ENCODE measurements at regions not wholly inside any gene's neighbourhood (a gene's known extent, or its start where the extent isn't known, plus 50 kb on each side); places are given as distances from the start of the nearest gene placed in this dataset.
"Not testable (repeated sequence)": the region's sequence is repeated elsewhere in the genome, so short reads cannot be mapped to it uniquely, and the experiment has no call there.

GRCh38 chr12:31820832-31821231 is 92.0 kb upstream of the AMN1 start:
- DNase-seq (ENCODE audit: low read depth): no peak

GRCh38 chr12:31819427-31819826 is 90.6 kb upstream of the AMN1 start:
- DNase-seq (ENCODE audit: low read depth): no peak

GRCh38 chr12:31818623-31819268 is 89.9 kb upstream of the AMN1 start:
- no peak for DNase-seq (ENCODE audit: low read depth)

- DNase-seq (ENCODE audit: low read depth): no peak
These were observed 88.3 kb upstream of the AMN1 start for GRCh38 chr12:31817120-31817519.

- DNase-seq (ENCODE audit: low read depth): no peak
These were observed 86.3 kb upstream of the AMN1 start for GRCh38 chr12:31815096-31815495.

GRCh38 chr12:31813305-31813704 is 84.5 kb upstream of the AMN1 start:
- DNase-seq (ENCODE audit: low read depth): no peak

- no peak for DNase-seq (ENCODE audit: low read depth)
These were observed 78.9 kb upstream of the AMN1 start for GRCh38 chr12:31807773-31808097.

- DNase-seq (ENCODE audit: low read depth): peak; percentile 7
These were observed 78.4 kb upstream of the AMN1 start for GRCh38 chr12:31807081-31807772.

GRCh38 chr12:31805681-31806080 is 76.9 kb upstream of the AMN1 start:
- DNase-seq (ENCODE audit: low read depth): not testable (repeated sequence)

- not testable (repeated sequence) for DNase-seq (ENCODE audit: low read depth)
These were observed 75.9 kb upstream of the AMN1 start for GRCh38 chr12:31804707-31805106.

GRCh38 chr12:31804185-31804504 is 75.3 kb upstream of the AMN1 start:
- no peak for DNase-seq (ENCODE audit: low read depth)

GRCh38 chr12:31803306-31804184 is 74.7 kb upstream of the AMN1 start:
- no peak for DNase-seq (ENCODE audit: low read depth)

- no peak for DNase-seq (ENCODE audit: low read depth)
These were observed 73.1 kb upstream of the AMN1 start for GRCh38 chr12:31801872-31802271.

- no peak for DNase-seq (ENCODE audit: low read depth)
These were observed 68.5 kb upstream of the AMN1 start for GRCh38 chr12:31797230-31797872.

GRCh38 chr12:31796270-31796951 is 67.6 kb upstream of the AMN1 start:
- no peak for DNase-seq (ENCODE audit: low read depth)

- DNase-seq (ENCODE audit: low read depth): no peak
These were observed 65.9 kb upstream of the AMN1 start for GRCh38 chr12:31794745-31795144.

- DNase-seq (ENCODE audit: low read depth): not testable (repeated sequence)
These were observed 62.4 kb upstream of the AMN1 start for GRCh38 chr12:31791265-31791664.

- DNase-seq (ENCODE audit: low read depth): no peak
These were observed 61.9 kb upstream of the AMN1 start for GRCh38 chr12:31790759-31791158.

GRCh38 chr12:31785318-31785717 is 56.5 kb upstream of the AMN1 start:
- no peak for DNase-seq (ENCODE audit: low read depth)

- DNase-seq (ENCODE audit: low read depth): no peak
These were observed 55.3 kb upstream of the AMN1 start for GRCh38 chr12:31783996-31784645.

GRCh38 chr12:31783556-31783955 is 54.7 kb upstream of the AMN1 start:
- DNase-seq (ENCODE audit: low read depth): no peak

Data from activated T-cell treated with anti-CD3 and anti-CD28 coated beads for 48 hours (primary cell).